ENCODE measurements at regions not wholly inside any gene's neighbourhood (a gene's known extent, or its start where the extent isn't known, plus 50 kb on each side); places are given as distances from the start of the nearest gene placed in this dataset.

GRCh38 chr15:62552444-62552843, 387.4 kb upstream of the C2CD4B start:
- H2AFZ ChIP-seq (ENCODE audit: low read depth, low read length): no peak overlapping the region
- no peaks in the 10 kb centered on the region for H4K20me1 ChIP-seq (ENCODE audit: insufficient read depth, low read length)
- no peak overlapping the region for H3K9ac ChIP-seq (ENCODE audit: low read length)
- no peak overlapping the region for H3K27ac ChIP-seq (ENCODE audit: low read length)
- no peak overlapping the region for H3K4me2 ChIP-seq (ENCODE audit: low read length)
- H3K27me3 ChIP-seq (ENCODE audit: low read depth, low read length): no peaks in the 10 kb centered on the region
- H3K9me3 ChIP-seq (ENCODE audit: insufficient read depth, low read length): no peaks in the 10 kb centered on the region
- no peaks in the 10 kb centered on the region for H3K36me3 ChIP-seq (replicated peaks; ENCODE audit: low read depth, low read length)
- H3K79me2 ChIP-seq (ENCODE audit: low read length): no peaks in the 10 kb centered on the region
- H3K4me1 ChIP-seq (ENCODE audit: low read length): peaks cover 10% of the 10 kb centered on the region
- TF ChIP-seq, protein P1, sequence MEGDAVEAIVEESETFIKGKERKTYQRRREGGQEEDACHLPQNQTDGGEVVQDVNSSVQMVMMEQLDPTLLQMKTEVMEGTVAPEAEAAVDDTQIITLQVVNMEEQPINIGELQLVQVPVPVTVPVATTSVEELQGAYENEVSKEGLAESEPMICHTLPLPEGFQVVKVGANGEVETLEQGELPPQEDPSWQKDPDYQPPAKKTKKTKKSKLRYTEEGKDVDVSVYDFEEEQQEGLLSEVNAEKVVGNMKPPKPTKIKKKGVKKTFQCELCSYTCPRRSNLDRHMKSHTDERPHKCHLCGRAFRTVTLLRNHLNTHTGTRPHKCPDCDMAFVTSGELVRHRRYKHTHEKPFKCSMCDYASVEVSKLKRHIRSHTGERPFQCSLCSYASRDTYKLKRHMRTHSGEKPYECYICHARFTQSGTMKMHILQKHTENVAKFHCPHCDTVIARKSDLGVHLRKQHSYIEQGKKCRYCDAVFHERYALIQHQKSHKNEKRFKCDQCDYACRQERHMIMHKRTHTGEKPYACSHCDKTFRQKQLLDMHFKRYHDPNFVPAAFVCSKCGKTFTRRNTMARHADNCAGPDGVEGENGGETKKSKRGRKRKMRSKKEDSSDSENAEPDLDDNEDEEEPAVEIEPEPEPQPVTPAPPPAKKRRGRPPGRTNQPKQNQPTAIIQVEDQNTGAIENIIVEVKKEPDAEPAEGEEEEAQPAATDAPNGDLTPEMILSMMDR (IDR thresholded peaks at IDR 0.05; ENCODE audit: low read depth, low read length): no peak
- TF ChIP-seq EZH2phosphoT487 (IDR thresholded peaks at IDR 0.05; ENCODE audit: low read depth): no peak
- H3K4me3 ChIP-seq (ENCODE audit: low read length): no peak overlapping the region

- peaks cover 10% of the 10 kb centered on the region for H3K4me1 ChIP-seq (ENCODE audit: low read length)
- H2AFZ ChIP-seq (ENCODE audit: low read depth, low read length): no peak overlapping the region
- H3K9me3 ChIP-seq (ENCODE audit: insufficient read depth, low read length): no peaks in the 10 kb centered on the region
- H3K27ac ChIP-seq (ENCODE audit: low read length): no peak overlapping the region
- TF ChIP-seq EZH2phosphoT487 (IDR thresholded peaks at IDR 0.05; ENCODE audit: low read depth): no peak
- TF ChIP-seq, protein P1 (IDR thresholded peaks at IDR 0.05; ENCODE audit: low read depth, low read length): no peak
- H3K79me2 ChIP-seq (ENCODE audit: low read length): no peaks in the 10 kb centered on the region
- peak overlapping the region; percentile 19 for H3K4me2 ChIP-seq (ENCODE audit: low read length)
- H4K20me1 ChIP-seq (ENCODE audit: insufficient read depth, low read length): no peaks in the 10 kb centered on the region
- no peaks in the 10 kb centered on the region for H3K27me3 ChIP-seq (ENCODE audit: low read depth, low read length)
- H3K4me3 ChIP-seq (ENCODE audit: low read length): no peak overlapping the region
- no peaks in the 10 kb centered on the region for H3K36me3 ChIP-seq (replicated peaks; ENCODE audit: low read depth, low read length)
- H3K9ac ChIP-seq (ENCODE audit: low read length): no peak overlapping the region
Observed at GRCh38 chr15:62553911-62554563, 389.0 kb upstream of the C2CD4B start.

GRCh38 chr15:62558640-62559380, 393.7 kb upstream of the C2CD4B start:
- H3K27me3 ChIP-seq (ENCODE audit: low read depth, low read length): no peaks in the 10 kb centered on the region
- H3K36me3 ChIP-seq (replicated peaks; ENCODE audit: low read depth, low read length): no peaks in the 10 kb centered on the region
- H3K4me2 ChIP-seq (ENCODE audit: low read length): no peak overlapping the region
- H2AFZ ChIP-seq (ENCODE audit: low read depth, low read length): no peak overlapping the region
- TF ChIP-seq EZH2phosphoT487 (IDR thresholded peaks at IDR 0.05; ENCODE audit: low read depth): no peak
- TF ChIP-seq, protein P1 (IDR thresholded peaks at IDR 0.05; ENCODE audit: low read depth, low read length): no peak
- no peak overlapping the region for H3K4me3 ChIP-seq (ENCODE audit: low read length)
- no peak overlapping the region for H3K9ac ChIP-seq (ENCODE audit: low read length)
- no peaks in the 10 kb centered on the region for H4K20me1 ChIP-seq (ENCODE audit: insufficient read depth, low read length)
- no peak overlapping the region for H3K27ac ChIP-seq (ENCODE audit: low read length)
- no peaks in the 10 kb centered on the region for H3K79me2 ChIP-seq (ENCODE audit: low read length)
- no peaks in the 10 kb centered on the region for H3K9me3 ChIP-seq (ENCODE audit: insufficient read depth, low read length)
- peaks cover 9% of the 10 kb centered on the region for H3K4me1 ChIP-seq (ENCODE audit: low read length)

- H2AFZ ChIP-seq (ENCODE audit: low read depth, low read length): no peak overlapping the region
- H3K27ac ChIP-seq (ENCODE audit: low read length): no peak overlapping the region
- H3K4me3 ChIP-seq (ENCODE audit: low read length): no peak overlapping the region
- no peak overlapping the region for H3K9ac ChIP-seq (ENCODE audit: low read length)
- H4K20me1 ChIP-seq (ENCODE audit: insufficient read depth, low read length): no peaks in the 10 kb centered on the region
- no peaks in the 10 kb centered on the region for H3K9me3 ChIP-seq (ENCODE audit: insufficient read depth, low read length)
- no peaks in the 10 kb centered on the region for H3K36me3 ChIP-seq (replicated peaks; ENCODE audit: low read depth, low read length)
- H3K79me2 ChIP-seq (ENCODE audit: low read length): no peaks in the 10 kb centered on the region
- no peak for TF ChIP-seq EZH2phosphoT487 (IDR thresholded peaks at IDR 0.05; ENCODE audit: low read depth)
- TF ChIP-seq, protein P1 (IDR thresholded peaks at IDR 0.05; ENCODE audit: low read depth, low read length): no peak
- H3K27me3 ChIP-seq (ENCODE audit: low read depth, low read length): no peaks in the 10 kb centered on the region
- peaks cover 4% of the 10 kb centered on the region for H3K4me1 ChIP-seq (ENCODE audit: low read length)
- no peak overlapping the region for H3K4me2 ChIP-seq (ENCODE audit: low read length)
Observed at GRCh38 chr15:62559381-62559733, 394.3 kb upstream of the C2CD4B start.

Measured in OCI-LY3 (cell line).